PC-3 (cell line): ENCODE measurements at regions not wholly inside any gene's neighbourhood (a gene's known extent, or its start where the extent isn't known, plus 50 kb on each side); places are given as distances from the start of the nearest gene placed in this dataset.
A peak's percentile ranks its signal among the peaks of the same experiment; 100 is the strongest.

Experiments
- EZH2phosphoT487 ChIP-seq: fragments of 300-600 bp; sonication (generic); IDR thresholded peaks from 2 replicates; pipeline ENCODE4 v1.6.1; 2018; ENCODE audit warnings: mild to moderate bottlenecking, antibody characterized with exemption, low read length, borderline replicate concordance
- TF ChIP-seq, protein P1 (sequence below): fragments of 300-600 bp; sonication (generic); conservative IDR thresholded peaks from 2 replicates; pipeline ENCODE4 v1.5.1; 2017; ENCODE audit warnings: antibody characterized with exemption, low read depth, mild to moderate bottlenecking, low read length

DNA sequence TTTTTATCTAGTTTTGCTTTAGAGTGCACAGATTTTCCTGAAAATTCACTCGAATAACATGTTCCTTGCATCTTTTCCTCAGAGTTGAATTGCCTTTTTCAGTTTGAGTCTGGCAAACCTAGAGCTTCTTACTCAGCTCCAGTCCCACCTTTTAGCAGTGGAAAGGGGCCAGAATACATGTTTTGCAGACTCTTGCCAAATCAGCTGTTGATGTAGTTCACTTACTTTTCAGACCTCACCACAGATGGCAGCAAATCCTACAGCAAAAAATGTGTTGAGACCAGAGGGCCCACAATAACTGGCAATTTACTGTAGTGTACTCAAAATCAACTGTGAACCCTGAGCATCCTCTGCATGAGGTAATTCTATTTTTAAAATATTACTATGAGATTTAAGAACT, 545.2 kb upstream of the ACO1 start:
- TF ChIP-seq, protein P1, sequence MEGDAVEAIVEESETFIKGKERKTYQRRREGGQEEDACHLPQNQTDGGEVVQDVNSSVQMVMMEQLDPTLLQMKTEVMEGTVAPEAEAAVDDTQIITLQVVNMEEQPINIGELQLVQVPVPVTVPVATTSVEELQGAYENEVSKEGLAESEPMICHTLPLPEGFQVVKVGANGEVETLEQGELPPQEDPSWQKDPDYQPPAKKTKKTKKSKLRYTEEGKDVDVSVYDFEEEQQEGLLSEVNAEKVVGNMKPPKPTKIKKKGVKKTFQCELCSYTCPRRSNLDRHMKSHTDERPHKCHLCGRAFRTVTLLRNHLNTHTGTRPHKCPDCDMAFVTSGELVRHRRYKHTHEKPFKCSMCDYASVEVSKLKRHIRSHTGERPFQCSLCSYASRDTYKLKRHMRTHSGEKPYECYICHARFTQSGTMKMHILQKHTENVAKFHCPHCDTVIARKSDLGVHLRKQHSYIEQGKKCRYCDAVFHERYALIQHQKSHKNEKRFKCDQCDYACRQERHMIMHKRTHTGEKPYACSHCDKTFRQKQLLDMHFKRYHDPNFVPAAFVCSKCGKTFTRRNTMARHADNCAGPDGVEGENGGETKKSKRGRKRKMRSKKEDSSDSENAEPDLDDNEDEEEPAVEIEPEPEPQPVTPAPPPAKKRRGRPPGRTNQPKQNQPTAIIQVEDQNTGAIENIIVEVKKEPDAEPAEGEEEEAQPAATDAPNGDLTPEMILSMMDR, result peak; percentile 32; the same call in 1 of the 2 replicates
- no peak for TF ChIP-seq EZH2phosphoT487
